Trophoblast cell (in vitro differentiated cells and primary cell): ENCODE measurements at regions not wholly inside any gene's neighbourhood (a gene's known extent, or its start where the extent isn't known, plus 50 kb on each side); places are given as distances from the start of the nearest gene placed in this dataset.

Experiments
- DNase-seq, 2 donors: peaks; one replicate each; pipeline ENCODE4 v3.0.0-alpha.2; 2016
- H2AFZ ChIP-seq: 2 replicates; pipeline ENCODE4 v1.6.1; 2013; ENCODE audit warnings: low read length, moderate library complexity, mild to moderate bottlenecking; ENCODE audit not compliant: insufficient read depth, poor library complexity
- H2AK5ac ChIP-seq: 2 replicates; pipeline ENCODE4 v1.6.1; 2013; ENCODE audit warnings: mild to moderate bottlenecking, low read length
- H2BK120ac ChIP-seq: 2 replicates; pipeline ENCODE4 v1.6.1; 2013; ENCODE audit warnings: low read length, mild to moderate bottlenecking, moderate library complexity; ENCODE audit not compliant: insufficient read depth, poor library complexity
- H2BK12ac ChIP-seq: 2 replicates; pipeline ENCODE4 v1.6.1; 2013; ENCODE audit warnings: mild to moderate bottlenecking, low read length, moderate library complexity
- H2BK5ac ChIP-seq: 2 replicates; pipeline ENCODE4 v1.6.1; 2013; ENCODE audit warnings: low read length, low read depth, moderate library complexity, mild to moderate bottlenecking; ENCODE audit not compliant: poor library complexity
- H3K14ac ChIP-seq: 2 replicates; pipeline ENCODE4 v1.6.1; 2013; ENCODE audit warnings: mild to moderate bottlenecking, low read length
- H3K18ac ChIP-seq: 2 replicates; pipeline ENCODE4 v1.6.1; 2013; ENCODE audit warnings: mild to moderate bottlenecking, low read length
- H3K23ac ChIP-seq: 2 replicates; pipeline ENCODE4 v1.6.1; 2013; ENCODE audit warnings: low read length
- H3K27ac ChIP-seq: 2 replicates; pipeline ENCODE4 v1.5.1; 2013; ENCODE audit warnings: low read depth, mild to moderate bottlenecking, inconsistent platforms, low read length, moderate library complexity
- H3K27me3 ChIP-seq: 2 replicates; pipeline ENCODE4 v1.6.1; 2013; ENCODE audit warnings: inconsistent platforms, mild to moderate bottlenecking, low read length, moderate library complexity; ENCODE audit not compliant: insufficient read depth
- H3K36me3 ChIP-seq, 2 experiments: 1 replicate in 1 of 2; 2 replicates in 1 of 2; pipeline ENCODE4 v1.6.1; 2013; ENCODE audit warnings: low read length in 2 of 2, mild to moderate bottlenecking in 2 of 2, moderate library complexity in 1 of 2; ENCODE audit not compliant: insufficient read depth in 2 of 2, control insufficient read depth in 1 of 2
- H3K4ac ChIP-seq: 2 replicates; pipeline ENCODE4 v1.6.1; 2013; ENCODE audit warnings: low read depth, mild to moderate bottlenecking, low read length, moderate library complexity
- H3K4me1 ChIP-seq, 2 experiments: 1 replicate in 1 of 2; 2 replicates in 1 of 2; pipeline ENCODE4 v1.6.1; 2013; ENCODE audit warnings: low read length in 2 of 2, mild to moderate bottlenecking in 2 of 2, moderate library complexity in 1 of 2; ENCODE audit not compliant: insufficient read depth in 2 of 2, control insufficient read depth in 1 of 2
- H3K4me2 ChIP-seq: 2 replicates; pipeline ENCODE4 v1.6.1; 2013; ENCODE audit warnings: inconsistent platforms, mild to moderate bottlenecking, low read length, moderate library complexity
- H3K4me3 ChIP-seq: 2 replicates; pipeline ENCODE4 v1.5.1; 2013; ENCODE audit warnings: mild to moderate bottlenecking, low read depth, low read length, inconsistent platforms
- H3K79me1 ChIP-seq: one replicate; pipeline ENCODE4 v1.6.1; 2013; ENCODE audit warnings: low read length
- H3K79me2 ChIP-seq: 2 replicates; pipeline ENCODE4 v1.6.1; 2013; ENCODE audit warnings: low read length, mild to moderate bottlenecking; ENCODE audit not compliant: control insufficient read depth, insufficient read depth, poor library complexity
- H3K9ac ChIP-seq: 2 replicates; pipeline ENCODE4 v1.6.1; 2013; ENCODE audit warnings: mild to moderate bottlenecking, low read length
- H3K9me3 ChIP-seq: 2 replicates; pipeline ENCODE4 v1.6.1; 2013; ENCODE audit warnings: low read depth, mild to moderate bottlenecking, control low read depth, inconsistent platforms, low read length; ENCODE audit not compliant: insufficient read depth
- H4K12ac ChIP-seq: 2 replicates; pipeline ENCODE4 v1.6.1; 2013; ENCODE audit warnings: low read depth, mild to moderate bottlenecking, low read length, moderate library complexity
- H4K8ac ChIP-seq: 2 replicates; pipeline ENCODE4 v1.6.1; 2013; ENCODE audit warnings: low read depth, mild to moderate bottlenecking, low read length, moderate library complexity
- H4K91ac ChIP-seq: one replicate; pipeline ENCODE4 v1.6.1; 2013; ENCODE audit warnings: low read depth, mild to moderate bottlenecking, low read length, moderate library complexity
- WGBS: extraction: QIAGEN DNeasy Blood & Tissue Kit; methylation state at CpG from one replicate; pipeline ENCODE4 v1.1.7; 2013; ENCODE audit warnings: missing lambda C conversion rate; ENCODE audit not compliant: insufficient read length, insufficient coverage; ENCODE audit errors: extremely low coverage; 5-methylcytosine and 5-hydroxymethylcytosine counted together

- H3K4ac ChIP-seq, result no peak overlapping the region
- H2BK120ac ChIP-seq, result no peak overlapping the region
- H4K91ac ChIP-seq, result peak overlapping the region; percentile 59
- H3K23ac ChIP-seq, result no peak overlapping the region
- H3K18ac ChIP-seq, result no peak overlapping the region
- peaks cover 16 to 18% of the 10 kb centered on the region in 2 experiments for H3K4me1 ChIP-seq
- H3K9ac ChIP-seq, result no peak overlapping the region
- H3K4me2 ChIP-seq, result no peak overlapping the region
- H3K4me3 ChIP-seq, result no peak overlapping the region
- H3K14ac ChIP-seq, result no peak overlapping the region
- H3K9me3 ChIP-seq, result peaks cover 1% of the 10 kb centered on the region
- no peak overlapping the region for H2BK5ac ChIP-seq
- DNase-seq, result no peak
- no peak overlapping the region for H4K8ac ChIP-seq
- peak overlapping the region; percentile 78 for H2BK12ac ChIP-seq
- H3K36me3 ChIP-seq, result no peaks in the 10 kb centered on the region
- H3K79me1 ChIP-seq, result peaks cover 41% of the 10 kb centered on the region
- H2AFZ ChIP-seq, result no peak overlapping the region
- no peak overlapping the region for H3K27ac ChIP-seq
- H4K12ac ChIP-seq, result no peak overlapping the region
- H2AK5ac ChIP-seq, result no peak overlapping the region
- H3K79me2 ChIP-seq, result no peaks in the 10 kb centered on the region
- no peaks in the 10 kb centered on the region for H3K27me3 ChIP-seq
- no CpG with 5 or more reads among the region's 4 CpGs for WGBS
Measured at GRCh38 chr22:34976474-34976873, 89.5 kb upstream of the ISX start.

GRCh38 chr22:34976886-34977285, 89.1 kb upstream of the ISX start:
- Histone ChIP-seq H2BK5ac (no peak overlapping the region), H3K4ac (no peak overlapping the region), H3K36me3 (no peaks in the 10 kb centered on the region), H3K79me2 (no peaks in the 10 kb centered on the region), H3K4me1 (peaks cover 16 to 18% of the 10 kb centered on the region in 2 experiments), H3K4me3 (no peak overlapping the region), H3K23ac (no peak overlapping the region), H3K18ac (no peak overlapping the region), H3K4me2 (no peak overlapping the region), H3K79me1 (peaks cover 37% of the 10 kb centered on the region), H4K91ac (peak overlapping the region; percentile 55), H3K27me3 (no peaks in the 10 kb centered on the region), H2BK120ac (no peak overlapping the region), H3K27ac (no peak overlapping the region), H2BK12ac (peak overlapping the region; percentile 19), H4K8ac (no peak overlapping the region), H3K9me3 (peaks cover 1% of the 10 kb centered on the region), H2AK5ac (no peak overlapping the region), H3K14ac (no peak overlapping the region), H3K9ac (no peak overlapping the region), H4K12ac (no peak overlapping the region), H2AFZ (no peak overlapping the region)
- WGBS, result no CpG with 5 or more reads among the region's 2 CpGs
- DNase-seq, result no peak

- H4K12ac ChIP-seq, result no peak overlapping the region
- no peak overlapping the region for H3K4me2 ChIP-seq
- H3K14ac ChIP-seq, result no peak overlapping the region
- H2BK120ac ChIP-seq, result no peak overlapping the region
- no peak overlapping the region for H4K8ac ChIP-seq
- H2AFZ ChIP-seq, result no peak overlapping the region
- H3K9me3 ChIP-seq, result peaks cover 3% of the 10 kb centered on the region
- H3K4me1 ChIP-seq, result no peaks in the 10 kb centered on the region
- no peak overlapping the region for H3K18ac ChIP-seq
- H2BK12ac ChIP-seq, result no peak overlapping the region
- H3K23ac ChIP-seq, result no peak overlapping the region
- H3K9ac ChIP-seq, result no peak overlapping the region
- H3K36me3 ChIP-seq, result no peaks in the 10 kb centered on the region
- no peak overlapping the region for H3K4ac ChIP-seq
- no peaks in the 10 kb centered on the region for H3K27me3 ChIP-seq
- no peak overlapping the region for H4K91ac ChIP-seq
- DNase-seq, result no peak
- no CpG with 5 or more reads among the region's 1 CpG for WGBS
- H3K4me3 ChIP-seq, result no peak overlapping the region
- no peak overlapping the region for H3K27ac ChIP-seq
- no peak overlapping the region for H2AK5ac ChIP-seq
- no peaks in the 10 kb centered on the region for H3K79me2 ChIP-seq
- H2BK5ac ChIP-seq, result no peak overlapping the region
- no peaks in the 10 kb centered on the region for H3K79me1 ChIP-seq
Measured at GRCh38 chr22:34986523-34986922, 79.4 kb upstream of the ISX start.

GRCh38 chr22:34992672-34993071, 73.3 kb upstream of the ISX start:
- Histone ChIP-seq H3K27me3 (no peaks in the 10 kb centered on the region), H3K4me3 (no peak overlapping the region), H3K14ac (no peak overlapping the region), H2AK5ac (no peak overlapping the region), H3K23ac (no peak overlapping the region), H3K4ac (no peak overlapping the region), H3K4me1 (peaks cover 0 to 2% of the 10 kb centered on the region in 2 experiments), H4K12ac (no peak overlapping the region), H3K79me2 (no peaks in the 10 kb centered on the region), H3K4me2 (no peak overlapping the region), H2BK5ac (no peak overlapping the region), H3K27ac (no peak overlapping the region), H3K9ac (no peak overlapping the region), H3K36me3 (no peaks in the 10 kb centered on the region), H2BK12ac (no peak overlapping the region), H2AFZ (no peak overlapping the region), H3K9me3 (no peaks in the 10 kb centered on the region), H4K8ac (no peak overlapping the region), H3K18ac (no peak overlapping the region), H2BK120ac (no peak overlapping the region), H3K79me1 (no peaks in the 10 kb centered on the region), H4K91ac (no peak overlapping the region)
- DNase-seq, result no peak
- no CpG with 5 or more reads among the region's 5 CpGs for WGBS
